ENCODE measurements at regions not wholly inside any gene's neighbourhood (a gene's known extent, or its start where the extent isn't known, plus 50 kb on each side); places are given as distances from the start of the nearest gene placed in this dataset.
"Not testable (repeated sequence)": the region's sequence is repeated elsewhere in the genome, so short reads cannot be mapped to it uniquely, and the experiment has no call there.

DNA sequence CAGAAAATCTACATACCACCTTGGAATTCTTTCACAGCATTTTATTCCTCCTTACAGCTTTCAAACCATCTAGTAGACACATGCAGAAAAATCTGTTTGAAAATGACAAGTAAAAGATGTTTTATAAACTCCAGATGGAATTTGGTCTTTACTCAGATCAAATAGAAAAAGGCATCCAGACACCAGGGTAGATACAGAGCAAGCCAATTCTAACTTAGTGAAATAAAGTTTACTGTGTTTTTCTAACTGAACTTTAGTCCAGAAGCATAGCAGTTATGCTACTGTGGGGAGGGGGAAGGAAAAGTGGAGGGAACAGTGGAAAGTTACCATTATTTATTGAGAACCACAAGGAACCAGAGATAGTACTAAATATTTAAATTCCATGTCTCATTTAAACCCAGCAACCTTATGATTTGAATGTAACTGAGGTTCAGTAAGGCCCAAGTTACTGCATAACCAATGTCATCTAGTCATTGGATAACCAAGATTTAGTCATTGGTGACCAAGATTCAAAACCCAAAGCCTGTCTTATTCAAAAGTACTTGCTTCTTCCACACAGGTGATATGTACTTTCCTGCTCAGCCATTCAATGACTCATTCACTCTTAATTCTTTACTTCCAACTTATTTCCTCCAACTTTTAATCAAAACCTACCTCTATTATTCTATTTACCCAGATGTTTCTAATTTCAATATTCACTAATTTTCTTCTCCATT, 57.7 kb downstream of the RAD51AP2 start:
- H3K36me3 Mint-ChIP-seq (ENCODE audit: low read depth): no peaks in the 10 kb centered on the region
- no peaks in the 10 kb centered on the region for H3K27me3 Mint-ChIP-seq (ENCODE audit: low read depth)
- no peak for DNase-seq (ENCODE audit: low spot score)
- H3K27ac Mint-ChIP-seq: no peak overlapping the region
- no peaks in the 10 kb centered on the region for H3K9me3 Mint-ChIP-seq
- no peak overlapping the region for H3K4me3 Mint-ChIP-seq
- H3K4me1 Mint-ChIP-seq (ENCODE audit: low read depth): no peaks in the 10 kb centered on the region

DNA sequence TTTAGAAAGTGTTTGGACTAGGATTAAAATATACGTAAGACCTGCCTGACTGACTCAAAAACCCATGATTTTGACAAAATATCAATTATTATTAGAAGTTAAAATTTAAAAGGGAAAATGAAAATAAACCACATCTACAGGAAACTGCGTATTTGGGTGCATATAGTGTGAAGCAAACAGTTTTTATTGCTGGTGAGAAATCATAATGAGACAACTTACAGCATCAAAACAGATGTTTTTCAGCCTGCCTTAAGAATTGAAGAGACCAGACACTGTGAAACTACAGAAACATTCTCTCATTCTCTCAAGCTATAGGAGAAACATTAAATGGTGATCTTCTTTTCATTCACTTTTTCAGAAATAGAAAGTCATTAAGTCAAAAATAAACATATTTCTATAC, 62.9 kb downstream of the RAD51AP2 start:
- Mint-ChIP-seq H3K27ac (no peak overlapping the region), H3K36me3 (ENCODE audit: low read depth) (no peaks in the 10 kb centered on the region), H3K27me3 (ENCODE audit: low read depth) (no peaks in the 10 kb centered on the region), H3K4me1 (ENCODE audit: low read depth) (no peaks in the 10 kb centered on the region), H3K9me3 (peaks cover 4% of the 10 kb centered on the region), H3K4me3 (no peak overlapping the region)
- no peak for DNase-seq (ENCODE audit: low spot score)

DNA sequence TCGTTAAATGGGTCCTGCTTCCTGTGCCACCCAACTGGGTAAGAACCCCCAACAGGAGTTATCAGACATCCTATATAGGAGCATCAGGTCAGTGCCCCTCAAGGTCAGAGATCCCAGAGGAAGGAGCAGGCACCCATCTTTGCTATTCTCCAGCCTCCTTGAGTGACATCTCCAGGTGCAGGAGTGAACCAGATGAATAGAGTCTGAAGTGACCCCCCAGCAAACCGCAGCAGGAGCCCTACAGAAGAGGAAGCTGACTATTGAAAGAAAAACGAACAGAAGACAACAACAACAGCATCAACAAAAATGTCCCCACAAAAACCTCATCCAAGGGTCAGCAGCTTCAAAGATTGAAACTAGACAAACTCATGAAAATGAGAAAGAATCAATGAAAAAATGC, 72.0 kb downstream of the RAD51AP2 start:
- H3K4me1 Mint-ChIP-seq (ENCODE audit: low read depth); H3K27me3 Mint-ChIP-seq (ENCODE audit: low read depth); DNase-seq (ENCODE audit: low spot score); H3K27ac Mint-ChIP-seq; H3K36me3 Mint-ChIP-seq (ENCODE audit: low read depth); H3K4me3 Mint-ChIP-seq: not testable (repeated sequence)
- H3K9me3 Mint-ChIP-seq: peaks cover 27% of the 10 kb centered on the region

DNA sequence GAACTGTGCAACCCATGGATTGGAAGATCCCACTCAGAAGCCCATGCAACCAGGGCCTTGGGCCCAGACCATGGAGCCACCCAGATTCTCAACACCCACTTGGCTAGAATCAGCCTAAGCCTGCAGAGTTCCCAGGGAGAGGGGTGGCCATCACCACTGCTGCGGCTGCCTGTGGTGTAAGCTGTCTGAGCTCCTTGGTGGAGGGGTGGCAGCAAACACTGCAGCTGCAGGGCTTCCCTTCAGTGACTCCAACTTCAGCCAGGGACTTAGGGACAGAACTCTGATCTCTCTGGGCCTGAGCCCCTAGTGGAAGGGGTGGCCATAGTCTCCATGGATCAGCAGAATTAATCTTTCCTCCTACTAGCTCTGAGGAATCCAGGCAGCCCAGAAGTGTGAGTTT, 72.5 kb downstream of the RAD51AP2 start:
- Mint-ChIP-seq H3K4me1 (ENCODE audit: low read depth) (no peaks in the 10 kb centered on the region), H3K27ac (no peak overlapping the region), H3K4me3 (no peak overlapping the region), H3K27me3 (ENCODE audit: low read depth) (no peaks in the 10 kb centered on the region), H3K9me3 (peaks cover 26% of the 10 kb centered on the region), H3K36me3 (ENCODE audit: low read depth) (no peaks in the 10 kb centered on the region)
- no peak for DNase-seq (ENCODE audit: low spot score)

DNA sequence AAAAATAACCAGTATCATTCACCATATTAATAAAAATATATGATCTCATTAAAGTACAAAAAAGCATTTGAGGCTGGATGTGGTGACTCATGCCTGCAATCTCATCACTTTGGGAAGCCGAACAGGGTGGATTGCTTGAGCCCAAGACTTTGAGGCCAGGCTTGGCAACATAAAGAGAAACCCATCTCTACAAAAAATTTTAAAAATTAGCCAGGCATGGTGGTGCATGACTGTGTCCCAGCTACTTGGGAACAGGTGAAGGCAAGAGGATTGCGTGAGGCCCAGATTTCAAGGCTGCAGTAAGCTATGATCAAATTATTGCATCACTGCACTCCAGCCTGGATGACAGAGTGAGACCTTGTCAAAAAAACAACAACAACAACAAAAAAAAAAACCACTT, 75.9 kb downstream of the RAD51AP2 start:
- Mint-ChIP-seq H3K27ac (no peak overlapping the region), H3K4me3 (no peak overlapping the region), H3K4me1 (ENCODE audit: low read depth) (no peaks in the 10 kb centered on the region)

DNA sequence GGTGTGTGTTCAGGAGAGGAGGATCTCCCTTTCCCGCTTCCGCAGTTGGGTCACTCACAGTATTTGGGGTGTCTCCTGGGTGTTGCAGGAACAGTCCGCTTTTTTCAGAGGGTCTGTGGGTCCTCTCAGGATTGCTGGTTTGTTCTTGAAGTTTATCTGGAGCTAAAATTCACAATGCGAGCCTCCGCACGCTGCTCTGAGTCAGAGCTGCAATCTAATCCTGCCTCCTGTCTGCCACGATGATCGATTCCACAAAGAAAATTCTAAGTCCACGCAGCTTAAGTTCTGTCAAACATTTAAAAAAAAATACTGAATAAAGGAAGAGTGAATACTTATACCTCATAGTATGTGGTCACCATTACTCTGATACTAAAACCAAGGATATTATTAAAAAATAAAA, 76.5 kb downstream of the RAD51AP2 start:
- no peaks in the 10 kb centered on the region for H3K36me3 Mint-ChIP-seq (ENCODE audit: low read depth)

More for the DNA sequence above, 75.9 kb downstream of the RAD51AP2 start:
- Mint-ChIP-seq H3K9me3 (peaks cover 6% of the 10 kb centered on the region), H3K27me3 (ENCODE audit: low read depth) (no peaks in the 10 kb centered on the region), H3K36me3 (ENCODE audit: low read depth) (no peaks in the 10 kb centered on the region)
- DNase-seq (ENCODE audit: low spot score): no peak

DNA sequence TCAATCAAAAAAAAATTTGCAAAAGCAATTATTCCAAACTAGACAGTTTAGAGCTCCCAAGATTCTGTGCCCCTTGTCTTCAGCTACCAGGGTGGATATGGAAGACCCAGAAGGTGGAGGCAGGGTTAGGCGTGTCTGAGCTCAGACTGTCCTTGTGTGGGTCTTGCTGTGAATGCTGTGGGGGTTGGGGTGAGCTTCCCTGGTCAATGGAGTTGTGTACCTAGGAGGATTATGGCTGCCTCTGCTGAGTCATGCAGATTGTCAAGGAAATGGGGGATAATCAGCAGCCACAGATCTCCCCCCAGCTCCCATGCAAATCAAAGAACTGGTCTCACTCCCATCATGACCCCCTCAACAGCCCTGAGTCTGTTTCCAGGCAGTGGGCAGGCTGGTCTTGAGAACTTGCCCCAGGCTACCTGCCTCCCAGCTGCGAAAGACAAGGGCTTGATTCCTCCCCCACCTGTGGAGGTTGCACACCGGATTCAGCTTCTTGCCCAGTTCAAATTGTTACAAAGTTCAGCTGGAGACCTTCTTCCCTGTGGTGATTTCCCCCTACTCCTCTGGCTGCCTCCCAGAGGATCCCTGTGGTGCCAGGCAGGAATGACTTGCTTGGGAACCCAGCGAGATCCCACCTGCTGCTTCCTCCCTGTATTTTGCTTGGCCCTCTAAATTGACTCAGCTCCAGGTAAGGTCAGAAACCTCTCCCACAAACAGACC, 77.0 kb downstream of the RAD51AP2 start:
- H3K4me1 Mint-ChIP-seq (ENCODE audit: low read depth): no peaks in the 10 kb centered on the region
- no peak overlapping the region for H3K27ac Mint-ChIP-seq
- no peaks in the 10 kb centered on the region for H3K27me3 Mint-ChIP-seq (ENCODE audit: low read depth)
- H3K9me3 Mint-ChIP-seq: no peaks in the 10 kb centered on the region
- no peak for DNase-seq (ENCODE audit: low spot score)
- H3K36me3 Mint-ChIP-seq (ENCODE audit: low read depth): no peaks in the 10 kb centered on the region
- no peak overlapping the region for H3K4me3 Mint-ChIP-seq

More for the DNA sequence above, 76.5 kb downstream of the RAD51AP2 start:
- DNase-seq (ENCODE audit: low spot score): no peak
- Mint-ChIP-seq H3K4me3 (no peak overlapping the region), H3K27me3 (ENCODE audit: low read depth) (no peaks in the 10 kb centered on the region), H3K9me3 (peaks cover 3% of the 10 kb centered on the region), H3K27ac (no peak overlapping the region), H3K4me1 (ENCODE audit: low read depth) (no peaks in the 10 kb centered on the region)

DNA sequence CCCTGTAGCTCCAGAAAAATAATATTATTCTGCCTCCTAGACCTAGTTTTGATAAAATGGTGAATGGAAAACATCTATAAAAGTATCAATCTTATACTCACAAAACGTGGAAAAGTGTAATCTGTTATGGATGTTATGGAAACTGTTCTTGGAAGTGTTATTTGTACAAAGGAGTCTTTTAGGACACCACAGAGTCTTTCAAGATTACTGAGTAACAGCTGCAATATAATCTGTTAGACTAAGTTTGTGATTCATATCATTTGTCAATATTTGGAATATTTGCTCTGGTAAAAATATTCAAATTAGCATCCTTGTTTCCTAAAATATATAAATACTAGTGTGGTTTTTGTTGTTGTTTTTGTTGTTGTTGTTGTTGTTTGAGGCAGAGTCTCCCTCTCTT, 87.9 kb downstream of the RAD51AP2 start:
- no peaks in the 10 kb centered on the region for H3K9me3 Mint-ChIP-seq
- no peak overlapping the region for H3K4me3 Mint-ChIP-seq
- H3K27ac Mint-ChIP-seq: no peak overlapping the region
- no peak for DNase-seq (ENCODE audit: low spot score)
- no peaks in the 10 kb centered on the region for H3K27me3 Mint-ChIP-seq (ENCODE audit: low read depth)
- no peaks in the 10 kb centered on the region for H3K36me3 Mint-ChIP-seq (ENCODE audit: low read depth)
- no peaks in the 10 kb centered on the region for H3K4me1 Mint-ChIP-seq (ENCODE audit: low read depth)

DNA sequence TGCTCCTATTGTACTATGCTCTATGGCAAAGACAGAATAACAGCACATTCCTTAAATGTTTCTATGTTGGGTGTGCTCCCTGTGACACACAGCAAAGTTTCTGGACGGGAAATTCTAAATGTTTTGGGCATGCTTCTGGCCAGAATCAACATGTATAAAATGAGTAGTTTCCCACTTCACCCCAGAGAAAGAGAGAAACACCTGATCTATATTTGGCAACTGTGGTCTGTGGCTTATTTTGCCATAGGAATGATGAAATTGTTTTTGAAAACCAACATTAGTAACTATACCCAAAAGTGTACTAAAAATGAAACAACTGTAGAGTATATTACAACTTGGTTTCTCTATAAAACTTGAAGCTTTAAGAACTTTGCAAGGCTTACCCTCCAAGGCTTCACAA, 89.1 kb downstream of the RAD51AP2 start:
- H3K27me3 Mint-ChIP-seq (ENCODE audit: low read depth): no peaks in the 10 kb centered on the region

DNA sequence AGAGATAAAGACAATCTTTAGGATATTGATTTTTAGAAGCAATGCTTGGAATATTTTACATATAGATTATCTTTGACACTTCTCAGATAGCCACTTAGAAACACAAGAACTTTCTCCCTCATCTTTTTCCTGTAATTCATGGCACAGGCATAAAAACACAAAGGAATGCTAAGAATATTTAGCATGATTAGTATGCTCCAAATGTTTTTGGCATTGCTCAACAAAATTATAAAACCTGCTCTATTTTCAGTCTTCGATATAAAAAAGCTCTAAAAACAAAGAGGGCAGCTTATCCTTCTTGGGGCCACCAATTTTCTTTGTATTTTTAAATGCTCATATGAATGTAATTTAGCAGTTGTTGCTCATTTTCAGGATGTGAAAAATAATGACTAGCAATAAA, 90.8 kb downstream of the RAD51AP2 start:
- DNase-seq (ENCODE audit: low spot score): no peak
- Mint-ChIP-seq H3K4me1 (ENCODE audit: low read depth) (no peaks in the 10 kb centered on the region), H3K9me3 (no peaks in the 10 kb centered on the region), H3K27me3 (ENCODE audit: low read depth) (no peaks in the 10 kb centered on the region), H3K36me3 (ENCODE audit: low read depth) (no peaks in the 10 kb centered on the region), H3K27ac (no peak overlapping the region), H3K4me3 (no peak overlapping the region)

More for the DNA sequence above, 89.1 kb downstream of the RAD51AP2 start:
- DNase-seq (ENCODE audit: low spot score): no peak
- Mint-ChIP-seq H3K4me1 (ENCODE audit: low read depth) (no peaks in the 10 kb centered on the region), H3K27ac (no peak overlapping the region), H3K4me3 (no peak overlapping the region), H3K36me3 (ENCODE audit: low read depth) (no peaks in the 10 kb centered on the region), H3K9me3 (no peaks in the 10 kb centered on the region)

DNA sequence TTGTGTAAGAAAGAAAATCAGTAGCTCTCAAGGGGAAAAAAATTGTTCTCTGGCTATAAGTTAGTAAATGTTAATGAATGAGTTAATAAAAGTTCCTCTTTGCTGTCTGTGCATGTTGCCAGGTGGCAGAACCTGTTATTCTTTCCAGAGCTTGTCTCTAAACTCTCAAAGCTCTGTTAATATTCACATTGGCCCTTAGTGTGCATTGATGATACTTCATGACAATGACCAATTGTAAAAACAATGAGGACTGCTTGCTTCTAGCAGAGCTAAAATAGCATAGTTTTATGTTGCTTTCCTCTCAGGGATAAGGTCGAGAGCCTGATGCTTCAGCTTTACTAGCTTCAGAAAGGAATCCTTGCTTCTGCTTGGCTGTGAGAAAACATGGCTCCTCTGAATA, 91.5 kb downstream of the RAD51AP2 start:
- H3K4me3 Mint-ChIP-seq: no peak overlapping the region
- no peak for DNase-seq (ENCODE audit: low spot score)
- no peak overlapping the region for H3K27ac Mint-ChIP-seq
- H3K9me3 Mint-ChIP-seq: no peaks in the 10 kb centered on the region
- H3K36me3 Mint-ChIP-seq (ENCODE audit: low read depth): no peaks in the 10 kb centered on the region
- H3K4me1 Mint-ChIP-seq (ENCODE audit: low read depth): no peaks in the 10 kb centered on the region
- H3K27me3 Mint-ChIP-seq (ENCODE audit: low read depth): no peaks in the 10 kb centered on the region

DNA sequence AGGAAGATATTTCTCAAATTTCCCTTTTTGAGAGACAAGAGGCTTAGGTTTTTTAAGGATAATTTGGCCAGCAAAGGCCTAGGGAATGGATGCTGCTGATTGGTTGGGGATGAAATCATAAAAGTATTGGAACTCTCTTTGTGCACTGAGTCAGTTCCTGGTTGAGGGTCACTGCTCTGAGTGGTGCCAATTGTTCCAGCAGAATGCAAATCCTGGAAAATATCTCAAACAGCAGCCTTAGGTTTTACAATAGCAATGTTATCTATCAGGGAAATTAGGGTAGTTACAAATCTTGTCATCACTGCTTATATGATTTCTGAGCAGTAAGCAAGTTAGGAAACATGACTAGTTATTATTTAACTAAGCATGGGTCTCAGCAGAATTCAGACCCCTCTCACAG, 96.2 kb downstream of the RAD51AP2 start:
- Mint-ChIP-seq H3K4me3 (no peak overlapping the region), H3K27ac (no peak overlapping the region), H3K9me3 (no peaks in the 10 kb centered on the region), H3K27me3 (ENCODE audit: low read depth) (no peaks in the 10 kb centered on the region), H3K4me1 (ENCODE audit: low read depth) (no peaks in the 10 kb centered on the region), H3K36me3 (ENCODE audit: low read depth) (no peaks in the 10 kb centered on the region)
- no peak for DNase-seq (ENCODE audit: low spot score)

DNA sequence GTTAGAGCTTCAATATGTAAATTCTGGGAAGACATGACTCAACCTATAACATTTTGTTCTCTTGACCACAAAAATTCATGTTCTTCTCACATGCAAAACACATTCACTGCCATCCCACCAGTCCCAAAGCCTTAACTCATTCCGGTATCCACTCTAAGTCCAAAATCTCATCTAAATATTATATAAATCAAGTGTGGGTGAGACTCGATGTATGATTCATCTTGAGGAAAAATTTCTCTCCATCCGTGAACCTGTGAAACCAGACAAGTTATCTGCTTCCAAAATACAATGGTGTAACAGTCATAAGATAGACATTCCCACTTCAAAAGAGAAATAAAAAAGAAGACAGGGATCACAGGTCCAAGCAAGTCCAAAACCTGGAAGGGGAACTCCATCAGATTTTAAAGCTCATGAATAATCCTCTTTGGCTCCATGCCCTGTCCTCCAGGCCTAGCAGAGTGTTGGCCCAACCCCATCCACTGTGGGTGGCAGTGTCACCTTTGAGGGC, 101.3 kb downstream of the RAD51AP2 start:
- Mint-ChIP-seq H3K27ac (no peak overlapping the region), H3K4me1 (ENCODE audit: low read depth) (no peaks in the 10 kb centered on the region), H3K4me3 (no peak overlapping the region), H3K36me3 (ENCODE audit: low read depth) (no peaks in the 10 kb centered on the region), H3K27me3 (ENCODE audit: low read depth) (no peaks in the 10 kb centered on the region), H3K9me3 (no peaks in the 10 kb centered on the region)
- DNase-seq (ENCODE audit: low spot score): no peak

DNA sequence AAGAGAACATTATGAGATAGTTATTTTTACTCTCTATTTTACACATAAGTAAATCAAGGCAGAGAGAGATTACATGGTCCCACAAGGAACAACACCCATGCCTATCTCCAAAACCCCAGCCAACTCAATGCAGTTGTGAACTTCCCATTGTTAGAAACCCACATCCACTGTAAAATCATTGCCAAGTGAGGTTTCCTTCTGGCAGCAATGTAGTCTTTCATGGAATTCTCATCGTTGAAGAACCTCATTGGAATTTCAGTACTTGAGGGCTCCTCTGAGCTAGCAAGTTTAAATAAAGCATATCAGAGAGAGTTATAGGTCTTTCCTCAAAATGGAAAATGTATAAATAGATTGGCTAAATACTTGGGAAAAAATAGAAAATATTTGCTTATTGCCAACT, 105.2 kb downstream of the RAD51AP2 start:
- Mint-ChIP-seq H3K36me3 (ENCODE audit: low read depth) (no peaks in the 10 kb centered on the region), H3K9me3 (no peaks in the 10 kb centered on the region), H3K4me3 (no peak overlapping the region), H3K27me3 (ENCODE audit: low read depth) (no peaks in the 10 kb centered on the region), H3K4me1 (ENCODE audit: low read depth) (no peaks in the 10 kb centered on the region), H3K27ac (no peak overlapping the region)
- no peak for DNase-seq (ENCODE audit: low spot score)
